HG03175 (cell line): ENCODE measurements at regions not wholly inside any gene's neighbourhood (a gene's known extent, or its start where the extent isn't known, plus 50 kb on each side); places are given as distances from the start of the nearest gene placed in this dataset.

Experiments used
- ATAC-seq: cut with Tn5 transposase; IDR thresholded peaks from one replicate; pipeline ENCODE4 v1.9.1; 2021; ENCODE audit warnings: mild to moderate bottlenecking, moderate library complexity; ENCODE audit not compliant: unreplicated experiment

- no peak for ATAC-seq
These were observed 352.0 kb upstream of the POU3F3 start for GRCh38 chr2:104501929-104502328.

- no peak for ATAC-seq
These were observed 351.0 kb upstream of the POU3F3 start for GRCh38 chr2:104502901-104503300.

- no peak for ATAC-seq
These were observed 349.4 kb upstream of the POU3F3 start for GRCh38 chr2:104504331-104505073.

GRCh38 chr2:104518256-104518655 lies 335.7 kb upstream of the POU3F3 start:
- ATAC-seq = no peak

- ATAC-seq = no peak
These were observed 332.7 kb upstream of the POU3F3 start for GRCh38 chr2:104521247-104521646.

- ATAC-seq = no peak
These were observed 330.0 kb upstream of the POU3F3 start for GRCh38 chr2:104523921-104524320.

- ATAC-seq = no peak
These were observed 325.8 kb upstream of the POU3F3 start for GRCh38 chr2:104528101-104528500.

GRCh38 chr2:104531122-104531521 lies 322.8 kb upstream of the POU3F3 start:
- no peak for ATAC-seq

- no peak for ATAC-seq
These were observed 316.8 kb upstream of the POU3F3 start for GRCh38 chr2:104537116-104537515.

GRCh38 chr2:104538077-104538476 lies 315.8 kb upstream of the POU3F3 start:
- no peak for ATAC-seq

- peak; percentile 80 for ATAC-seq
These were observed 314.3 kb upstream of the POU3F3 start for GRCh38 chr2:104539649-104540048.

- no peak for ATAC-seq
These were observed 308.9 kb upstream of the POU3F3 start for GRCh38 chr2:104545055-104545454.

- ATAC-seq = no peak
These were observed 307.4 kb upstream of the POU3F3 start for GRCh38 chr2:104546537-104546936.

GRCh38 chr2:104547221-104547620 lies 306.7 kb upstream of the POU3F3 start:
- no peak for ATAC-seq

GRCh38 chr2:104561251-104561650 lies 292.7 kb upstream of the POU3F3 start:
- ATAC-seq = no peak

- ATAC-seq = no peak
These were observed 291.4 kb upstream of the POU3F3 start for GRCh38 chr2:104562537-104562936.

- no peak for ATAC-seq
These were observed 290.4 kb upstream of the POU3F3 start for GRCh38 chr2:104563398-104563996.

GRCh38 chr2:104568247-104568646 lies 285.7 kb upstream of the POU3F3 start:
- ATAC-seq = no peak

GRCh38 chr2:104570259-104570658 lies 283.7 kb upstream of the POU3F3 start:
- no peak for ATAC-seq

- ATAC-seq = no peak
These were observed 281.1 kb upstream of the POU3F3 start for GRCh38 chr2:104572834-104573233.

- ATAC-seq = no peak
These were observed 279.5 kb upstream of the POU3F3 start for GRCh38 chr2:104574367-104574766.

- ATAC-seq = no peak
These were observed 276.8 kb upstream of the POU3F3 start for GRCh38 chr2:104577143-104577542.

GRCh38 chr2:104582471-104582870 lies 271.4 kb upstream of the POU3F3 start:
- ATAC-seq = no peak
